ENCODE measurements at regions not wholly inside any gene's neighbourhood (a gene's known extent, or its start where the extent isn't known, plus 50 kb on each side); places are given as distances from the start of the nearest gene placed in this dataset.

DNA sequence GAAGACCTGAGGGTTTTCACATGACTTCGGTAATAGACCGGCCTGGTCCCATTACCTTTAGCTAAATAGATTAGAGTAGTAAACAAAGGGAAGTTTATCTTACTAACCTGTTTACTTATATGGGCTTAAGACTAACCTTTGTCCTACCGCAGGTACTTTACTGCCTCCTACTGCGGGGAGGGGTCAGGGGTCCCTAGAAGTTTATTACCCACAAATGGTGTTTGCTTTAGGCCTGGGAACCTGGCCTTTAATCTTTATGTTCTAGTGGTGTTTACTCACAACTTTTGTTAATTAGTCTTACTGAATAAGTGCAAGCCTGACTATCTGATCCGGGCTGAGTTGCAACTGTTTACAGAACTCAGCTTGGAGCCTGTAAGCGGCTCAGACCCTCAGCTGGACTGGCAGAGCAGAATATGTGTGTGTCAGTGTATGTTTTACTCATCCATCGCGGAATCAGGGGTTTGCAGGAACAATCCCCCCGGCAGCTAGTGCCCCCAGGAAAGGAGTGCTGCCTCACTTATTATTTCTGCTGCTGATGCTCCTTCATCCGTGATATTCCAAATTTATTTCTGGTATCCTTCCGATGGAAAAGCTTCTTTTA is 578.9 kb upstream of the SEMA3D start:
- no peaks in the 10 kb centered on the region for H3K36me3 ChIP-seq
- H3K9me3 ChIP-seq, result no peaks in the 10 kb centered on the region
- no peak overlapping the region for H3K4me3 ChIP-seq
- no peaks in the 10 kb centered on the region for H3K27me3 ChIP-seq
- DNase-seq, result no peak

DNA sequence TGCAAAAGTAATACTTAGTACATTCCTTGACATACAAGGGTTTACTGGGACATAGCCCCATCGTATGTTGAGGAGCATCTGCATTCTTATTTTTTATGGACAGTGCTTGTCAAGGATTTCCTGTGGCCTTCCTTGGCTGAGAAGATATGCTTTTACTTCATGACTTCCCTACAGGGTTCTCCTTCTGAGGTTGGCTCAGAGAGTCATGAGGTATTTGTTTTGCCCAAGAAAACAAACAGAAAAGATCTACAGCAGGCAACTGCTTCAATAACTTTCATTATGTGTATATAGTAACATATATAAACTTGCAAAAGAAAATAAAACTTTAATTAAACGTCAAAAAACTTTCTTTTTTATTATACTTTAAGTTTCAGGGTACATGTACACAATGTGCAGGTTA is 577.2 kb upstream of the SEMA3D start:
- Histone ChIP-seq H3K36me3 (no peaks in the 10 kb centered on the region), H3K4me3 (no peak overlapping the region), H3K27me3 (no peaks in the 10 kb centered on the region), H3K9me3 (no peaks in the 10 kb centered on the region)
- DNase-seq, result no peak

DNA sequence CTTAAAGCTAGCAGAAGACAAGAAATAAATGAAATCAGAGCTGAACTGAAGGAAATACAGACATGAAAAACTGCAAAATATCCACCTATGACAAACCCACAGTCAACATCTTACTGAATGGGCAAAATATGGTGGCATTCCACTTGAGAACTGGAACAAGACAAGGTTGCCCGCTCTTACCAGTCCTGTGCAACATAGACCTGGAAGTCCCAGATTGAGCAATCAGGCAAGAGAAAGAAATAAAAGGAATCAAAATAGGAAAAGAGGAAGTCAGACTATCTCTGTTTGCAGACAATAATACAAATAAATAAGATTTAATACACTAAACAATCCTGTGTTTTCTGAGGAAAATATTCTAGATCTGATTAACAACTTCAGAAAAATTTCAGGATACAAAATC is 570.5 kb upstream of the SEMA3D start:
- no peak for DNase-seq
- Histone ChIP-seq H3K36me3 (no peaks in the 10 kb centered on the region), H3K4me3 (no peak overlapping the region), H3K9me3 (no peaks in the 10 kb centered on the region), H3K27me3 (no peaks in the 10 kb centered on the region)

DNA sequence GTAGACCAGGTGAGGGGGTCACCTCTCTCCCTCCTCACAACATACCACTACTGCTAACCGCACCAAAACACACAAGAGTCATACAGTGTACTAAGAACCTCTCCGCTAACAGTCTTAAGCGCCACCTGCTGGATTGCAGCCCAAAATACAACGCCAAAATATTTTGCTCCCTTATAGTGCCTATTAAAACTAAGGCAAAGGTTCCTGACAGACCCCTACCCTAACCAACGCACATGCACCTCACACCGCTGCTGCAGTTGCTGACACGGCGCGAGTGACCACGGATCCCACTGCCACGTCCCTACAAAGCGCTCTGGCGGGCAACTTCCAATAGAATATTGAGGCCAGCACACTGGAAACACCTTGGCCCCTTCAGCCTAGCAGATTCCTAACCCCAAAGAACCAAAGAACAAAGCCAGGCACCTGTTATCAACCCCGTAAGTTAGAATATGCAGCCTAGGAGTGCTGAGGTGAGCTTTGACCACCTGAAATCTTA is 563.6 kb upstream of the SEMA3D start:
- no peaks in the 10 kb centered on the region for H3K36me3 ChIP-seq
- no peaks in the 10 kb centered on the region for H3K27me3 ChIP-seq
- H3K4me3 ChIP-seq, result no peak overlapping the region
- DNase-seq, result no peak
- no peaks in the 10 kb centered on the region for H3K9me3 ChIP-seq

DNA sequence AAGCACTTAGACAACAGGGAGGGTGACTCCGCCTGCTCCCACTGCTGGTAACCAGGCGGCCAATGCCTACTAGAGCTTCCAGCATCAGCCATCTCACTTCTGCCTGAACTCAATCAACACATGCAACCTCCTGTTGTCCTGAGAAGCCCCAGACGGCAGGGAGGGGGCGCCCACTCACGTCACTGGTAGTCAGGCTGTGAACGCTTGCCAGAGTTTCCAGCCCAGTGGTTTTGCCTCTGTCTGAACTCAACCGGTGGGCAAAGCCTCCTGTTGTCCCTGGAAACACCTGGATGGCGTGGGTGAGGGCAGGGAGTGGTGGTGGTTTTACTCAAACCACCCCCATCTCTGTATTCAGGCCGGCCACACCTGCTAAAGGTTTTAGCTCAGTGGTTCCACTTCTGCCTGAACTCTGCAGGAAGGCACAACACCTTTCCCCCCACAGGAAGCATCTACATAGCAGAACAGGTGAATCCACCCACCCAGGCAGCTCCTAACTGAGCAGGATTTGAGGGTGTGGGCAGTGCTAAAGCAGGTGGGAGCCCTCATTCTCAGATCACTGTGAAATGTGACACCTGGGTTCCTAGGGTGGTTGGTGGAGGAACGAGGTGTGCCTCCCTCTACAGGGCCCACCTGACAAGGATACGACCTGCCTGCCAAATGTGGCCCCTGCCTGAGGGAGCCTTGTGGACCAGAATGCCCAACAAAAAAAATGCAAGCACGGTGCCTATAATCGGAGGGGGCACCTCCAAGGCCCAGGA is 563.0 kb upstream of the SEMA3D start:
- no peaks in the 10 kb centered on the region for H3K27me3 ChIP-seq
- H3K4me3 ChIP-seq, result no peak overlapping the region
- no peaks in the 10 kb centered on the region for H3K9me3 ChIP-seq
- no peak for DNase-seq
- no peaks in the 10 kb centered on the region for H3K36me3 ChIP-seq

DNA sequence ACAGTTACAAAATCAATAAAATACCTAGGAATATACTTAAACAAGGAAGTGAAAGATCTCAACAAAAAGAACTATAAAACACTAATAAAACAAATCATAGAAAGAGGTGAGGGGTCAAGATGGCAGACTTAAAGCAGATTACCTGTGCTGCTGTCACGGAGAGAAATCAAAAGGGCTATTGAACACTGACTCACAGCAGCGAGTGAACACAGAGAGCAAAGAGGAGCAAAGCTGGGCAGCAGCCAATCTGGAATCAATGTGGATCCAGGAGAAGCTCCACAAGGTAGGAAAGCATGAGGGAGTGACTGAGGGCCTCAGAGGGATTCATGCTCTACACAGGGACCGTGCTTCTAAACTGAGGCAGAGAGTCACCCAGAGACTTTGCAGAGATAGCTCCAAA is 562.0 kb upstream of the SEMA3D start:
- H3K9me3 ChIP-seq, result no peaks in the 10 kb centered on the region
- H3K27me3 ChIP-seq, result no peaks in the 10 kb centered on the region
- no peak for DNase-seq
- H3K36me3 ChIP-seq, result no peaks in the 10 kb centered on the region
- H3K4me3 ChIP-seq, result no peak overlapping the region

DNA sequence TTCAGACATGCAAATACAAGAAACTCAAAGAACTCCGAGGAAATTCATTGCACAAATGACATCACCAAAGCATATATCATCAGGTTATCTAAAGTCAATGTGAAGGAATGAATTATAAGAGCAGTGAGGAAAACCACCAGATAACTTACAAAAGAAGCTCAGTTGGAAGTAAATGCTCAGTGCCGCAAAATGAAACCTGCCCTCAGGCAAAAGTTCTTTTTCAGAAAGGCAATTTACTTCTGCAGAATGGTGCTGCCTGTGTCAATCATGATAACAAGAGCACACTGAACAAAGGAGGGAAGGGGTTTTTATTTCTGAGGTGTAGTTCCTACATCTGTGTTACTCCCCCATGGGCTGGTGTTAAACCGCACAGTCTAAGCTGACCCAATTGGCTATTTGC is 550.6 kb upstream of the SEMA3D start:
- H3K27me3 ChIP-seq, result no peaks in the 10 kb centered on the region
- no peak for DNase-seq
- H3K36me3 ChIP-seq, result no peaks in the 10 kb centered on the region
- H3K9me3 ChIP-seq, result no peaks in the 10 kb centered on the region
- H3K4me3 ChIP-seq, result no peak overlapping the region

DNA sequence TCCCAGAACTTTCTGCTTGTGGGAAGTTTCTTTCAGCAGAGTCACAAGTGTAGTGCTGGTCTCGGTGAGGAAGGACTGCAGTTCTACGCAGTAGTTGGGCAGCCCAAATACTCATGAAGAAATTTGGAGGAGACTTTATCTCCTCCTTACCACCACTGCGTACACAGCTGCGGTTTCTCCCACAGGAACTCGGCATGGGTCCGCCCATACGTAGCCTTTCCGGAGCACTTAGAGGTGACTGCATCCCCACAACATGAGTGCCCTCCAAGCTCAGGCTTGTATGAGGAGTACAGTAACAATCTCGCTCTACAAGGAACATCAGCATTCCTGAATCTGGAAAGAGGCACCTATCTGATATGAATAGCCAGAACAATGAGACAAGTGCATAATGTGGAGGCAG is 549.2 kb upstream of the SEMA3D start:
- H3K27me3 ChIP-seq, result no peaks in the 10 kb centered on the region
- DNase-seq, result no peak
- H3K36me3 ChIP-seq, result no peaks in the 10 kb centered on the region
- H3K9me3 ChIP-seq, result no peaks in the 10 kb centered on the region
- H3K4me3 ChIP-seq, result no peak overlapping the region

DNA sequence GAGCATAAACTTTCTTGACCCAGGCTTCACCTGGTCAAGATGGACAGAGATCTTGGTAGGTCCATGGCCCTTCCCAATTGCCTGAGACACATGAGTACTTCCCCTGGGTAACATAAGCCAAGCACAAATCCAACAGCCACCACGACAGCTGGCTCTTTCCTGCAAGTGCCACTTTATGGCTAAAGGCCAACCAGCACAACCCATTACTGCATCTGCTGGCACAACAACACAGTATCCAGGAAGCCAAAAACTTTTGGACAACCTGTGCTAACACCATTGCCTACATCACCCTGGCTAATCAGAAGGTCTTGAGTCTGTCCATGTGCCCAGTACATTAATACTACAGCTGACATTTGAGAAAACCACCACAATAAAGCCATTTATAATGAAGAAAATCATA is 548.0 kb upstream of the SEMA3D start:
- H3K27me3 ChIP-seq, result no peaks in the 10 kb centered on the region
- no peaks in the 10 kb centered on the region for H3K36me3 ChIP-seq
- H3K9me3 ChIP-seq, result no peaks in the 10 kb centered on the region
- no peak overlapping the region for H3K4me3 ChIP-seq
- DNase-seq, result no peak

DNA sequence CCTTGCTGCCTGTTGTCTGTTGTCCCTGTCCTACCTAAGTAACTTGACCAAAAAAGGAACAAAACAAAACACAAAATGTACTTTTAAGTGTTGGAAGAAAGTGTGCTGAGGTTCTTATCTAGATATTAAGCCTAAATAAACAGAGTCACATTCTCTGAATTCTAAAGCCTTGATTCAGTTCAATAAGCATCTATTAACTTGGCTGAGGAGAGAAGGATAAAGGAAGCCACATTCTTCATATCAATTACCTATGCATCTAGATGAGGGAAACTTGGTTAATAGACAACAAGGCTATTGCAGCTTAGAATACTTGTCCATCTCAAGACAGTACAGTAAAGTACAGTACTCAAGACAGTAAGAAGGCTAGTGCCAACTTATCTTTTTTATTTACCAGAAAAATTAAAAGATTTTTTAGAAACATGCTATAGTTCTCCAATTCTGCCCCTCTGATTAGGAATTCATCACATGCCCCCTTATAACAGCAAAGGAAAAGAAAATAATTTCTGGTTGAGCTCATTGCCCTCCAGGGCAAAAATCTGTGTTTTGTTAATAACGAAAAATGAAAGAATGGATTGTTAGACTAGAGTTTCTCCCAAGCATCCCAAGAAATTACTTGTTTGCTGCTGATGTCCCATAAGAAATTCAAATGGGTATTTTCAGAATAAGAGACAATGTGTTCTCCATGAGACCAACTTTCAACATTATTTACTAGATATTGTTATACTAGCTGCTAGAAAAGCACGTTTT is 546.5 kb upstream of the SEMA3D start:
- no peak overlapping the region for H3K4me3 ChIP-seq
- H3K9me3 ChIP-seq, result no peaks in the 10 kb centered on the region
- DNase-seq, result no peak
- H3K36me3 ChIP-seq, result no peaks in the 10 kb centered on the region
- no peaks in the 10 kb centered on the region for H3K27me3 ChIP-seq

DNA sequence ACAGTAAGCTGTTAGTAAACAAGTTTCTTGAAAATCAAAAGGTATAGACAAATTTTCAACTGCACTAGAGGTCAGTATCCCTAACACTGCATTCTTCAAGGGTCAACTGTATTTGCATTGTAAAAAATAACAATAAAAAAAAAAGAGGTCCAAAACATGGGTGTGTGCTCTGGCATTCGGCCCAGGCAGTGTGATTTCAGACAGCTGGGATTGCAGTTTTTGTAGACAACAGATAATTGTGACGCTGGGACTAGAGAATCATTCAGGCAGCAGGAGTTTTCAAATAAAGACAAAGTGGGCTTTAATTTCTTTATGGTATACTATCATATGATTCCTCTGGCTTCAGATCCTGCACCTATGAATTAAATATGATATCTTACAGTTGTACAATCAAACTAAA is 543.2 kb upstream of the SEMA3D start:
- H3K36me3 ChIP-seq, result no peaks in the 10 kb centered on the region
- DNase-seq, result no peak

DNA sequence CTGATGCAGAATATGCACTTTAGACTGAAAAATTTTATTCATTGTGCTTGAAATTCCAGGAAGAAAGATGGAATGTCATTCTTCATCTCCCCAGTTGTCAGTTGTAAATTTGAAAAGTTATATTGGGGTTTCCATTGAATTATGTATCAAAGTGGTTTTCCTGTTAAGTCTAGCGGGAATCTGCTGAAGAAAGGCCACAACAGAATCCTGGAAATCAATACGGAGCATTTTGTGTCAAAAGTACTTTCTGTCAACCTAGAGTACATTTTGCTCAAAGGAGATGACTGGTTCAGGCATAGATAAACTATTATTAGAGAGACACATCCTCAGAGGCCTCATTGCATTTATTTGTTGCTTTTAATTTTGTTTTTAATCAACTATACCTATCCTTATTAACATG is 538.2 kb upstream of the SEMA3D start:
- no peak overlapping the region for H3K4me3 ChIP-seq
- H3K27me3 ChIP-seq, result no peaks in the 10 kb centered on the region
- no peaks in the 10 kb centered on the region for H3K36me3 ChIP-seq
- DNase-seq, result no peak
- no peaks in the 10 kb centered on the region for H3K9me3 ChIP-seq

More for the DNA sequence above, 543.2 kb upstream of the SEMA3D start:
- Histone ChIP-seq H3K9me3 (no peaks in the 10 kb centered on the region), H3K27me3 (no peaks in the 10 kb centered on the region), H3K4me3 (no peak overlapping the region)

DNA sequence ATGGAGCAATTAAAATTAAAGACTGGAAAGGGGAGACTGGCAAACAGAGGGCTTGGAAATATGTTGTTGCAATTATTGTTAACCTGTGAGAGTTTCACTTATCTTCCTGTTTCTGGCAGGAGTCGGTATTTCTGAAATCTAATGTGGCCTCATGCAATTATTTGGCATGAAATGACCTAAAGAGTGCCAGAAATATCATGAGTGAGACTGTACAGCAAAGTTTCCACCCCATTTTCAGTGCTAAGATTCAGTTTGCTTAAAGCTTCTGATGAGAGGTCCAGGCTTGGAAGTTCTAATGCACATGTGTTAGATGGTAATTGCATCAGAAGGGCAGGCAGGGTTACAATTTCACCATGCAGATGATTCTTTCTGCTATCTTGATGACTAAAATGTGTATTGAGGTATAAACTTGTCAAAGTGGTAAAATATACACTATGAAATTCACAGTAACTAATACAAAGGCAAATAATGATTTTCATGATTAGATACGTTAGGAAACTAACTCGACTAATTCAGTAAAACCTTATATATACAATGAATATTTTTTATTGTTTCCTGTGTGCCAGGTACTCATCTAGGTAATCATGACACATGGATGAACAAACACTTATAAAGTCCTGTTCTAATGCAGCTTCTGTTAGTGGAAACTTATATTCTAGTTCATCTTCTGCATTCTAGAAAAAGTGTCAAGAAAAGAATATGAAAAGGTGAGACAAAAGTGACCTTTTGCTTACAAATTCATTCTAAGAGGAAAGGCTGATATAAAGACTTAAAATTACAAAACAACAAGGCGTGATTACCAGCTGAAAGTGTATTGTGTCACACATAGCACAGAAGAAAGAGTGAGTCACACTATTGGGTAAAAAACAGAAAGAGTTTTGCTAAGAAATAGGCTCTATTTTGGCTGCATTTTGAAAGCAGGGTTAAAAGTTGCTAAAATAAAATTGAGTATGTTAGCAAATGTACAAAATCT is 533.4 kb upstream of the SEMA3D start:
- H3K9me3 ChIP-seq, result no peaks in the 10 kb centered on the region
- no peaks in the 10 kb centered on the region for H3K36me3 ChIP-seq
- DNase-seq, result no peak
- H3K4me3 ChIP-seq, result no peak overlapping the region
- no peaks in the 10 kb centered on the region for H3K27me3 ChIP-seq

DNA sequence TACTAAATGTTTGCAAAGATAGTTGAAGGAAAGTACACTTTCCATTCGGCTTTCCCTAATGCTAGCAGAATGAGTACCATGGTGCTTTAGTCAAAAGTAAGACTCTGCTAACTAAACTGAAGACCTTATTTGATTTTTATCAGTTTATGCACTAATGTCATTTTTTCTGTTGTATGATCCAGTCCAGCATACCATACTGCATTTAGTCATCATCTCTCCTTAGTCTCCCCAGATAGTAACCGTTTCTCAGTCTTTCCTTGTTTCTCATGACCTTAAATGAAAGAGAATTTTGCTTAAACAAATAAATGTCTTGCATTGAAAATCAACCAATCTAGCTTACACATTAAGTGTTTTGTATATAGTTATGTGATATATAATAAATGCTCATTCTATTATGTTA is 529.5 kb upstream of the SEMA3D start:
- H3K4me3 ChIP-seq, result no peak overlapping the region
- H3K36me3 ChIP-seq, result no peaks in the 10 kb centered on the region
- H3K27me3 ChIP-seq, result no peaks in the 10 kb centered on the region
- H3K9me3 ChIP-seq, result no peaks in the 10 kb centered on the region
- DNase-seq, result no peak

DNA sequence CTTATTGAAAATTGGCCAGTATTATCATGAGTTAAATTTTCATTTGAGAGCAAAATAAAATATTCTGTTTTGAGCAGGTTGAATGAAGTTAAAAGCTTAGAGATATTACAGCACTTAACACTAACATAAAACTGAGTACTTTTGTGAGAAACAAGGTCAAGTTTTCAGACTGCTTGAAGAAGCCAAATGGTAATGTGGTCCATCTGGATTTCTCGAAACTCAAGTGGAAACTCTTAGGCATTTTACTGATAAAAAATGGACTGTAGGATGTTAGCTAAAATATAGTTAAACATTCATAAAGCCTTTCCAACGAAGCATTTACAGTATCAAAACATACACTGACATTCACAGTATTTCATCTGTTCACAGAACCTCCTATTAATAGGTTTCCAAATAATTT is 528.1 kb upstream of the SEMA3D start:
- DNase-seq, result no peak
- Histone ChIP-seq H3K36me3 (no peaks in the 10 kb centered on the region), H3K27me3 (no peaks in the 10 kb centered on the region), H3K4me3 (no peak overlapping the region), H3K9me3 (no peaks in the 10 kb centered on the region)

DNA sequence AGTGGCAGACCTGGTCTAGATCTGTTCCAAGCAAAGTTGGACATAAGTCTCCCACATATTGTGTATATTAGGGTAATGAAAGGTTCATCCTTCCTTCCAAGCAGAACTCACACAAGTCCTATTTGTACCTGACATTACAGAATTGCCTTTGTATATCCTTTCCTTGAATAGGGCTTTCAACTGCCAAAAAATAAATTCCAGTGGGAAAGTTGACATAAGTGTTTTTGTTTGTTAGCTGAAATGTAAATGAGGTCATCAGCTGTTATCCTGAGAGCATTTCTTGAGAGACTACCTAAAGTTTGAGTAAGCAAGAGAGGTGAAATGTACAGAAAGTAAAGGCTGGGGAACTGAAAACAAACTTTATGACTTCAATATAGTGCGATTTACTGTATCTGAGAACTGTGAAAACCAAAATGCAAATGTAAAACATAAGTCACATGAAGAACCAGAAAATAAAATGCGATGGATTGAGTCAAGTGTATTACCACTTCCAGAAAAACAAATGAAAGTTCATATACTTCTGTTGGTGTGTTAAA is 527.3 kb upstream of the SEMA3D start:
- Histone ChIP-seq H3K4me3 (no peak overlapping the region), H3K27me3 (no peaks in the 10 kb centered on the region), H3K9me3 (no peaks in the 10 kb centered on the region), H3K36me3 (no peaks in the 10 kb centered on the region)
- DNase-seq, result no peak

All from MG63 (cell line).